Stimulated activated CD4-positive, alpha-beta T cell treated with anti-CD3 and anti-CD28 coated beads, Interleukin-4, amount 100 ng/mL, for 48 hours (primary cell): ENCODE measurements at regions not wholly inside any gene's neighbourhood (a gene's known extent, or its start where the extent isn't known, plus 50 kb on each side); places are given as distances from the start of the nearest gene placed in this dataset.

ENCODE experiments used
- DNase-seq, 2 donors: peaks; one replicate each; pipeline ENCODE4 v3.0.0-alpha.2; 2020; ENCODE audit warnings: low read depth in 2 of 2

- DNase-seq: no peak
Measured at GRCh38 chr2:145725876-145726275, 1206.0 kb upstream of the ZEB2 start.

DNA sequence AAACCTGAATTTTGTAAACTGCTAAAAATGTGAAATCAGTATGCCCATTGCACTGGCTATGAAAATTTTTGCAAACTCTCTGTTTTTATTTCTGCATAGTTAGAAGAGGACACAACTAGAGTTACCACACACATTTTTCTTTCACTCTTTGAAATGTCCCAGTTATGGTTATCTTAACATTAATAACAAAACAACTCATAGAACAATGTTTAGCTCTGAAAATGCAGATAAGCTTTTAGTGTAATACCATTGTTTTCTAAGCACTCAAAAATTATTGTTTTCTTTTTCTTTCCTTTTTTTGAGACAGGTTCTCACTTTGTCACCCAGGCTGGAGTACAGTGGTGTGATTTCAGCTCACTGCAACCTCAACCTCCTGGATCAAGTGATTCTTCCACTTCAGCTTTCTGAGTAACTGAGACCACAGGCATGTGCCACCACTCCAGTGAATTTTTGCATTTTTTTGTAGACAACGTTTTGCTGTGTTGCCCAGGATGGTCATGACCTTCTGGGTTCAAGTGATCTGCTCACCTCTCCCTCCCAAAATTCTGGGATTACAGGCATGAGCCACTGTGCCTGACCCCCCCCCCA is 1204.5 kb upstream of the ZEB2 start:
- DNase-seq: no peak

GRCh38 chr2:145723872-145724271 is 1204.0 kb upstream of the ZEB2 start:
- no peak for DNase-seq

- no peak for DNase-seq
Measured at GRCh38 chr2:145721681-145722080, 1201.8 kb upstream of the ZEB2 start.

DNA sequence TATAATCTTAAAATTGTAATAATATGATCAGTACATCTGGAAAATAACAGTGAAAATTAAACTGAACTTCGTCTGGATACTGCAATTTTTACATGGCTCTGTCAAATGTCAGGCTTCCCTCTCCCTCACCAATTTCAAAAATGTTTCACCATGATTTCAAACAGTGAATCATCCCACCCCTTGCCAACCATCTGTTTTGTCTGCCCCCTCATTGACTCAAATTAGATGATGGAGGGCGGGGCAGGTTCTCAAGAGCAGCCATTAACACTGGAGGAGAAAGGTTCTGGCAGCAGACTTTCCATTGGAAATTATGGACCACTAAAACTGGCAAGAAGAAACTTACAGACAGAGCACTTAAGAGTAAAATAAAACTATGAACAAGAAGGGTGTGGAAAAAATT is 1195.7 kb upstream of the ZEB2 start:
- no peak for DNase-seq

DNA sequence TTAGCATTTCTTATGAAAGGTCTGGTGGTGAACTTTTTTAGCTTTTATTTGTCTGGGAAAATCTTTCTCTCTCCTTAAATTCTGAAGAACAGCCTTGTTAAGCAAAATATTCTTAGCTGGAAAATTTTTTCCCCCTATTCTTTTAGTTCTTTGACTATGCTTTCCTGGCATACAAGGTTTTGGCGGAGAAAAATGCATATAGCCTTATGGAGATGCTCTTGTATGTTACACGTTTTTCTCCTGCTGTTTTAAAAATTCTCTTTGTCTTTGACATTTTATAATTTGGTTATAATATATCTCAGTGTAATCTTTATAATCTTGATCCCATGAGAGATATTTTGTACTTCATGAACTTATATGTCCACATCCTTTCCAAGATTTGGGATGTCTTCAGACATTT is 1190.4 kb upstream of the ZEB2 start:
- DNase-seq: no peak

DNA sequence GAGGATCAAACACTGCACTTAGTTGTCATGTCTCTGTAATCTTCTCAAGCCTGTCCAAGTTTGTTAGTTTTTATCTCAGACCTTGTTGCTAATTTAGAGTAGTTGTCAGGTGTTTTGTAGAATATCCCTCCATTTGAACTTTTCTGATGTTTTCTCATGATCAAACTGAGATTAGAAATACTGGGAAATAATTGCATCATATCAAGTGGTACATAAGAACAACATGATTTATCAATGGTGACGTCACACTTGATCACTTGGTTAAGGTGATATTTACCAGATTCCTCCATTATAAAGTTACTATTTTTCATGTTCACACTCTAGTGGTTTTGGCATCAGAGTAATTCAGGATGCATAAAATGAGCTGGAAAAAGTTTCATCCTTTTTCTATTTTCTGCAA is 1182.4 kb upstream of the ZEB2 start:
- no peak for DNase-seq

DNA sequence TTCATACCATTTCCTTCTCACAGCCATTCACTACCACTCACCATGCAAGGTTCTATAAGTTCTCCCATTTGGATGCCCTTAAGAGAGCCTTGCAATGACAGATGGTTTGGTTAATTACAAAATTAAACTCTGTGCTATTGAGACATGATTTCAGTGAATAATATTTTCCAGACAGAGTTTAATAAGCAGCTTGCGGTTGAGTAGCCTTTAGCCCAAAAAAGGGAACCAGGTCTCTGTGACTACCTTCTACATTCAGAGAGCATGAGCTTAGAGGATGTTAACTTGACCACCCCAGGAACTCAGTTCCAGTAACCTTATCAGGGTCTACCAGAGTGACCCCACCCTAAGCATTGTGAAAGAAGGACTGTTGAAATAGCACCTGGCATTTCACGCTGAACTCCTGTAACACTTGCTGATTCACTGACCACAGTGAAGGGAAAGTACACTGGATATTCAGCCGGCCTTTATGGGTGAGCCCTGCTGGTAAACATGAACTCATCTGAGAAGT is 1173.1 kb upstream of the ZEB2 start:
- no peak for DNase-seq

DNA sequence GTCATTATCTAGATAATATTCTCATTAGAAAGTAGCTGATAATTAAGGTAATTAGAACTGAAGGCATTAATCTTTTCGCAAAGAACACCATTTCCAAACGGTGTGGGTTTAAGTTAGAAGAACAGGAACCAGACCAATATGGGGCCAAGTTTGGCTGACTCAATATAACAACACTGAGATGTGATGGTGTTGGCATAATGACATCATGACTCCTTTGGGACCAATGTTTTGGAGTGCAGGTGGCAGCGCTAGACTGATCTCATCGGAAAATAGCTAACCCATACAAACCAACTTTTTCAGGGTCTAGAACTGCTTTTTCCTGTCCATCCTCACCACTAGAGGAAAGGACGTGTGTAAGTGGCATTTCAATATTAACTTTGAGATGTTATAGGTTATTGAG is 1171.7 kb upstream of the ZEB2 start:
- no peak for DNase-seq

- DNase-seq: no peak
Measured at GRCh38 chr2:145690183-145690778, 1170.4 kb upstream of the ZEB2 start.

DNA sequence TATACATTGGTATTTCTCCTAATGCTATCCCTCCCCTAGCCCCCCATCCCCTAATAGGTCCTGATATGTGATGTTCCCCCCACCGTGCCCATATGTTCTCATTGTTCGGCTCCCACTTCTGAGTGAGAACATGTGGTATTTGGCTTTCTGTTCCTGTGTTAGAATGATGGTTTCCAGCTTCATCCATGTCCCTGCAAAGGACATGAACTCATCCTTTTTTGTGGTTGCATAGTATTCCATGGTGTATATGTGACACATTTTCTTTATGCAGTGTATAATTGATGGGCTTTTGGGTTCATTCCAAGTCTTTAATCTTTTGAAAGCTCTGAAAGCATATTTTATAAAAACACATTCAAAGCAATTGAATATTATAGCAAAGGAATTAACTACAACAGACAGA is 1169.4 kb upstream of the ZEB2 start:
- no peak for DNase-seq

GRCh38 chr2:145688156-145688555 is 1168.2 kb upstream of the ZEB2 start:
- no peak for DNase-seq

- DNase-seq: no peak
Measured at GRCh38 chr2:145687442-145688134, 1167.7 kb upstream of the ZEB2 start.

- DNase-seq: no peak
Measured at GRCh38 chr2:145685383-145686050, 1165.6 kb upstream of the ZEB2 start.

GRCh38 chr2:145682546-145683157 is 1162.7 kb upstream of the ZEB2 start:
- no peak for DNase-seq

- DNase-seq: no peak
Measured at GRCh38 chr2:145680276-145680675, 1160.4 kb upstream of the ZEB2 start.

DNA sequence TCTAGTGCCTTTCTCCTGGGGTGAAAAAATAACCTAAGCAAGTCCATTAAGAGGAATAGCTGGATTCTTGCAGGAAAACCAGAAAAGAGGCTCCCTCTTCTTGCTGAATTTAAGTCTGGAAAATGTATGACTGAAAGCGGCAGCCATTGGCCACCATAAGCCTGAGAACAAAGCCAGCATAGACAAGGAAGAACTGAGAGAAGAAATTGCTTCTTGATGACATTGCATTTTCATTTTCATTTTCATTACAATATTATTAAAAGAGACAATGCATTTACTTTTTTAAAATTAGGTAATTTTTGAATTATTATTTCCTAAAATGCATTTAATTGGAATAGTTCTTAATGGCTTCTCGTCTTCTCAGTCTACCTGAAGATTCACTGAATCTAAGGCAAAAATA is 1157.5 kb upstream of the ZEB2 start:
- no peak for DNase-seq

GRCh38 chr2:145674705-145675104 is 1154.8 kb upstream of the ZEB2 start:
- no peak for DNase-seq

- DNase-seq: no peak
Measured at GRCh38 chr2:145669301-145669700, 1149.4 kb upstream of the ZEB2 start.

- no peak for DNase-seq
Measured at GRCh38 chr2:145666552-145666951, 1146.6 kb upstream of the ZEB2 start.

DNA sequence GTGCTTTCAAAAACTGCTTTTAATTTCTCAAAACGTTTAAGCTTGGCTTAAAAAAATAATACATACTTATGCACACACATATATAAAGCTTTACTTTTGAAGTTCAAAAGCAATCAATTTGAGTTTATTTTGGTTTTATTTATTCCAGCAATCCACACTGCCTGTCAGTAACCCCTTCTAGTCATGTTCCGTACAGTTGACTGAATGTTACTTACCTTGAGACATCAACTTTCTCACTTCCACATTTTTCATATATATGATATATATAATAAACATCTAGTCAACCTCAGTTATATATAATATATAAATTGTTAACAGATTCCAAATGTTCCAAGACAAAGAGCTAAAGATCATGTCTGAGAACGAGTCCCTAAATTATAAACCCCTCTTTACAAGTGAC is 1137.3 kb upstream of the ZEB2 start:
- no peak for DNase-seq

DNA sequence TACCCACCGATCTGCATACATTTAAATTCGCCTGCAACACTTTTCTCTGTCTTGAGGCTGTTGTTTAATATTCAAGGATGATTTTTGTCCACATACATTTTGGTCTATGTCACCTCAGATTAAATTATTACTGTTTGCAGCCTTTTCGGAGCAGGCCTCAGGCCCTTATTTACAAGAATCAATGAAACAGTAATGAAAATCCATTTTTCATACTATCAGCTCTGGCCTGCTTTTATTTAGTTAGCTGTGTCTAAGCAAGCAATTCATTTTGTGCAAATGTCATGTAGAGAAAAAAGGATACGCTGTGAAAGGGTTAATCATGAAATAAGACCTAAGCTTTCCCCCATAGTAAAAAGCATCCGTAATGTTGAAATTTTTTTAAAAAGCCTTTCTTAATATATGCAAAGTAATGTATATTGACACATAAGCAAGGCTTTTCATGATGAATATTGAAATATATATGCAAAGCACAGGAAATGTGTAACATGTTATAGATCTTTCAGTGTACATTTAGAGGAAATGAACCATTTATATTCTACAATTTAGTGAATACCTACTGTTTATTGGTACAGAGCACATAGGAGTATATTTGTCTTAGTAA is 1135.3 kb upstream of the ZEB2 start:
- DNase-seq: no peak
